ENCODE measurements at regions not wholly inside any gene's neighbourhood (a gene's known extent, or its start where the extent isn't known, plus 50 kb on each side); places are given as distances from the start of the nearest gene placed in this dataset.

DNA sequence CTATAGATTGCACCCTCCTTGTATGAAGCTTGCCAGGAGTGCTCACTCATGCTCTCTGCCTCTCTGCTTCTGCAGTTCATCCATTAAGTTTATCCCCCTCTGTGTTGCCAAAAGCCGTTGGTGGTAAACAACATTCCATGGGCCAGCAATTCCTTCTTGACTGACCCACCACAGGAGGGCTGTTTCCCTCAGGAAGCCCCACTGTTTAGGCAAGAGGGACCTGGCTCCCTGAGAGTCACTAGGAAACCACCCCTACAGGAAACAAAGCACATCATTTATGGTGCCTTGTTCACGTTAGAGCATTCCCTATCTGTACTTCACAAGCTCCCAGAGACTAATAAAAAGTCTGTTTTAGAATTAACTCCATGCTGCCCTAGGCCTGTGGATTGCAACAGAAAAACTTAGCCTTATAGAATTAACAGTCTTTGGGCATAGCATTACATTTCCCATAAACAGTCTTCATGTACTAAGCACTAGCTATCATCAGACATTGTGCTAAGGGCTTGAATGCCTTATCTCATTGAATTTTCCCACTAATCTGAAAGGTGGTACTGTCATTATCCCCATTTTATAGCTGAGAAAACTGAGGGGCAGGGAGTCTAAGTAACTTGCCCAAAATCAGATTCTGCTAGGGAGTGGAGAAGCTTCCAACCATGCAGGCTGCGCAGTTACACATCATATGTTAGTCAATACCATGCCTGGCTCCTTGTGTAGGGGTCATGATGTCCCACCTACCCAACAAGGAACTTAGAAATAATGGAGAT is 149.9 kb downstream of the SHQ1 start:
- TF ChIP-seq, protein P1, sequence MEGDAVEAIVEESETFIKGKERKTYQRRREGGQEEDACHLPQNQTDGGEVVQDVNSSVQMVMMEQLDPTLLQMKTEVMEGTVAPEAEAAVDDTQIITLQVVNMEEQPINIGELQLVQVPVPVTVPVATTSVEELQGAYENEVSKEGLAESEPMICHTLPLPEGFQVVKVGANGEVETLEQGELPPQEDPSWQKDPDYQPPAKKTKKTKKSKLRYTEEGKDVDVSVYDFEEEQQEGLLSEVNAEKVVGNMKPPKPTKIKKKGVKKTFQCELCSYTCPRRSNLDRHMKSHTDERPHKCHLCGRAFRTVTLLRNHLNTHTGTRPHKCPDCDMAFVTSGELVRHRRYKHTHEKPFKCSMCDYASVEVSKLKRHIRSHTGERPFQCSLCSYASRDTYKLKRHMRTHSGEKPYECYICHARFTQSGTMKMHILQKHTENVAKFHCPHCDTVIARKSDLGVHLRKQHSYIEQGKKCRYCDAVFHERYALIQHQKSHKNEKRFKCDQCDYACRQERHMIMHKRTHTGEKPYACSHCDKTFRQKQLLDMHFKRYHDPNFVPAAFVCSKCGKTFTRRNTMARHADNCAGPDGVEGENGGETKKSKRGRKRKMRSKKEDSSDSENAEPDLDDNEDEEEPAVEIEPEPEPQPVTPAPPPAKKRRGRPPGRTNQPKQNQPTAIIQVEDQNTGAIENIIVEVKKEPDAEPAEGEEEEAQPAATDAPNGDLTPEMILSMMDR (conservative IDR thresholded peaks at IDR 0.05; ENCODE audit: low read depth, low read length): no peak
- H3K4me3 ChIP-seq (ENCODE audit: low read depth, low read length): no peak overlapping the region
- DNase-seq (ENCODE audit: low read depth): peak; percentile 23

DNA sequence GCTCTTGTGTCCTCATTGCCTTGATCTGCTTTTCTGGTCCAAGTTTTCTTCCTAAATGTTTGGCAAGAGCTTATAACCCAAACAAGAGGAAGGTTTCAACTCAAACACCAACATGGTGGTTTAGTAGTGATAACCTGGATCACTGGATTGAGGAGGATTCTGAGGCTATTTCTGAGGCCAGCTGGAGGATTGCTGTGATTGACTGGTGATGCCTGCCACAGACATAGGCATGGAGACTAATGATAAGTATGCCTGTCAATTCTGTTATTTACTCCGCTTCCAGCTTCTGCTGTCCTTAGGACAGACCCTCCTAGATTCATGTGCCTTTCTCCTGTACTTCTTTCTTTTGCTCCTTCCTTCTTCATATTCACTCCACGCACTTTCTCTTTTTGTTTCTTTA is 150.5 kb downstream of the SHQ1 start:
- no peak for DNase-seq (ENCODE audit: low read depth)
- TF ChIP-seq, protein P1 (conservative IDR thresholded peaks at IDR 0.05; ENCODE audit: low read depth, low read length): no peak
- H3K4me3 ChIP-seq (ENCODE audit: low read depth, low read length): no peak overlapping the region

DNA sequence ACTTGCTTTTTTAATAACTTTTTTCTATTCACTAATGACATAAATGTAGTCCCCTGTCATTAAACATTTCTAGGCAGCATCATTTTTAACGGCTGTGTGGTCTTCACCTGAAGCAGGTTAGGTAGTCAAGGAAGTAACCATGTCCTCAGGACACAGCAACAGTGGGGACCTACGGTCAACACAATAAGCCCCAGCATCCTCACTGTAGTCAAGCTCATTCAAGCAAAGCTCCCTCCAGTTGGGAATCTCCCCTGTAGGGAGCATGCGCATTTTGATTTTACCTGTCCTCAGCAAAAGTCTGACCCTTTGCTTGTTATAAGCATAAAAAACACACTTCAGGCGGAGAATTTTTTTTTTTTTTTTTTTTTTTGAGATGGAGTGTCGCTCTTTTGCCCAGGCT is 151.4 kb downstream of the SHQ1 start:
- TF ChIP-seq, protein P1 (conservative IDR thresholded peaks at IDR 0.05; ENCODE audit: low read depth, low read length): no peak
- H3K4me3 ChIP-seq (ENCODE audit: low read depth, low read length): no peak overlapping the region
- DNase-seq (ENCODE audit: low read depth): no peak

DNA sequence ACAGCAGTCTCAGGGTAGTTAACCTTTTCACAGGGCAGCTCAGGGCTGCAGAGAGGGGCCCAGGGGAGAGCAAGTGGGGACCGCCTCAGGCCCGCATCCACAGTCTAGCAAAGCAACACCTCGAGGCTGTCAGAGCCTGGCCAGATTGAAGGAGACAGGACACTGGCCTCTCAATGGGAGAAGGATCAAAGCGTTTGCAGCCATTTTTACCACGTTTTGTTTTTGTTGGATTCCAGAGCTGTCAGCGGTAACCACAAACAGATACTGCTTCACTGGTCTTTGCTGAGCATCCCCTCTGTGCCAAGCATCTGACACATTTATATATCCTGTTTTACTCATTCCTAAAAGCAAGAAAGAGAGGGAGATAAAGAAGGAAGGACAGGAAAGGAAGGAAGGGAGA is 153.8 kb downstream of the SHQ1 start:
- TF ChIP-seq, protein P1 (conservative IDR thresholded peaks at IDR 0.05; ENCODE audit: low read depth, low read length): no peak
- no peak overlapping the region for H3K4me3 ChIP-seq (ENCODE audit: low read depth, low read length)
- DNase-seq (ENCODE audit: low read depth): peak; percentile 71

DNA sequence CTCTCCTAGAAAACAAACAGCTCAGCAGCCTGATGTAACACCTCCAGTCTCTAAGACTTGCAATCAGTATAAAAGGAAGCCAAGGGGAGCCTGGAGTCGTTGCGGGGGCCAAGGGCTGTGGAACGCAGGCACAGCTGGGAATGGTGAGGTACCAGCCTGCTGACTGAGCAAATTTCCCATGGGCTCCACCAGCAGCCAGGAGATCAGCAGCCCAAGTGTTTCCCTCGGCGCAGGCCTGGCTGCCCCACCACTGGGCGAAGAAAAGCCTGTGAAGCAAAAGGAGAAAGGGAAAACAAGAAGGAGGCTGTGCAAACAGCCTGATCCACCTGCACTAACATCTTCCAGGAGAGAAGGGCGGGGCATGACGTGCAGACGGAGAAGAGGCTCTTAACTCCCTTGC is 155.3 kb downstream of the SHQ1 start:
- TF ChIP-seq, protein P1 (conservative IDR thresholded peaks at IDR 0.05; ENCODE audit: low read depth, low read length): no peak
- no peak for DNase-seq (ENCODE audit: low read depth)
- H3K4me3 ChIP-seq (ENCODE audit: low read depth, low read length): no peak overlapping the region

DNA sequence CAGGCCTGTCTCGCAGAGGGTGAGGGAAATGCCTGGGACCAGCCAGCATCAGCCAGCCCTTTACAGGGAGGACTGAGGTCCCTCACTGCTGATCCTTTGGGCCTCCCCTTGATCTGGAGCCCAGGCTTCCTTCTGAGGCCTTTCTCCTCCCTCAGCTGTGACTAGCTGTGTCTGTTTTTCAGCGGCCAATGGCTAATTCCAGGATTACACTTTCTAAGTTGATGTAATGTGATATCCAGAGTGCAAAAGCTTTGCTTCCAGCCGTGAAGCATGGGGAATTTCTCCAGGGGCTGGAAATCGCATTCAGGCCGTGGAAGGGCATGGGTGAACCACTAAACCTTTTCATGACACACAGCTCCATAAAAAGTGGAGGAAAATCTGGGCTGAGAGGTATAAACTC is 157.6 kb downstream of the SHQ1 start:
- peak; percentile 9 for DNase-seq (ENCODE audit: low read depth)
- TF ChIP-seq, protein P1 (conservative IDR thresholded peaks at IDR 0.05; ENCODE audit: low read depth, low read length): no peak
- H3K4me3 ChIP-seq (ENCODE audit: low read depth, low read length): no peak overlapping the region

DNA sequence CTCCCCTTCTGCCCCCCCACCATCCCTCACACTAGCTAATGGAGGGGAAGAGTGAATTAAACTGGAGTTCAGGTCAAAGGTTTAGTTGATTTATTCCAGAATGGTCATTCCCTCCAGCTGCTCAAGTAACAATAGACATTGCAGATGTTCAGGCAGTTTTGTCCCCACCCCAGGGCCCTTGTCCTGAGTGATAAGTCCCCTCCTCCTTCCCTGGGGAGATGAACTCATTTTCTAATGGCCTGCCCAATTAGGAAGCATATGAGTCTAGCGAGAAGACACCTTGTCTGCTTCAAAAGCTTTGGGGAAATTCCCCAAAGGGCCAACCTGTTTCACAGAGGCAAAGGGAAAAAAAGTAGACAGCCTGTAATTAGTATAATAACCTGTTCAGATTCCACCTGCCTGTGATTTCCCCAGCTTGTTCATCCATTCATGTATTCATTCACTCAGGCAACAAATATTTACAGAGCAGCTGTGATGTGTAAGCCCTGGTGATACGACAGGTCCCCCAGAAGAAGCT is 165.3 kb downstream of the SHQ1 start:
- TF ChIP-seq, protein P1 (conservative IDR thresholded peaks at IDR 0.05; ENCODE audit: low read depth, low read length): no peak

More for the DNA sequence above, 165.3 kb downstream of the SHQ1 start:
- H3K4me3 ChIP-seq (ENCODE audit: low read depth, low read length): no peak overlapping the region
- DNase-seq (ENCODE audit: low read depth): no peak

Measured in choroid plexus epithelial cell (primary cell).